ENCODE measurements at regions not wholly inside any gene's neighbourhood (a gene's known extent, or its start where the extent isn't known, plus 50 kb on each side); places are given as distances from the start of the nearest gene placed in this dataset.

DNA sequence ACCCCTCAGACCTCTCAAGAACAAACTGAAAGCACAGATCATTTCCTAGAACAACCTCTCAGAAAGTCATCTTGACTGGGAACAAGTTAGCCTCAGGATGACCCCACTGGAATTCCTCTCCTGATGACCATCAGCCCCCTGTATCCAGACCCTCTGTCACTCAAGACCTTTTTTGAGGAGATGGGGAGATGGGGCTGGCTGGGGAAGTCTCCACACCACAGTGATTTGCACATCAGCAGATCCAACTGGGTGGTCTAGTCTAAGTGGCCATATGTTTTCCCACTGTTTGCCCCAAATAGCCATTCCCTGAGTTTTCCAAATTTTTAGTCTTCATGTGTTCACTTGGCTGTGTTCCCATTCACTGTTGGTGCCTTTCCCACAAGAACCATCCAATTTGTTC, 452.4 kb upstream of the NPVF start:
- H3K4me2 ChIP-seq (ENCODE audit: insufficient read depth, low read length), result no peak overlapping the region
- no peak for FAIRE-seq
- ChIA-PET POLR2A (no interaction called here), CTCF (no interaction called here)
- intact Hi-C loops (cut with micrococcal nuclease), result no loop called here
- H3K4me1 ChIP-seq (ENCODE audit: control insufficient read depth, extremely low read depth, insufficient read depth, low read length), result no peaks in the 10 kb centered on the region
- dilution Hi-C loops (cut with MboI; ENCODE audit: extremely low pct_ligation_motif_present, low sequenced_read_pairs), result no loop called here
- DNase-seq (ENCODE audit: low read depth, low spot score), result no peak
- H3K36me3 ChIP-seq (ENCODE audit: control insufficient read depth in 2 of 2, extremely low read depth in 1 of 2, insufficient read depth in 2 of 2, low read length in 2 of 2), result no peaks in the 10 kb centered on the region
- BruUV-seq (replicated peaks), result no TSS peak
- no peak overlapping the region for H3K27ac ChIP-seq (ENCODE audit: insufficient read depth, low read depth, low read length)
- H3K9me3 ChIP-seq (replicated peaks; ENCODE audit: control insufficient read depth, insufficient read depth, low read length), result no peaks in the 10 kb centered on the region
- H4K20me1 ChIP-seq (replicated peaks; ENCODE audit: control insufficient read depth, extremely low read depth, insufficient read depth, low read length), result no peaks in the 10 kb centered on the region
- H3K79me2 ChIP-seq (ENCODE audit: control insufficient read depth, insufficient read depth, low read length), result no peaks in the 10 kb centered on the region
- no peak overlapping the region for H2AFZ ChIP-seq (ENCODE audit: low read depth, low read length)
- TF ChIP-seq, protein P1, sequence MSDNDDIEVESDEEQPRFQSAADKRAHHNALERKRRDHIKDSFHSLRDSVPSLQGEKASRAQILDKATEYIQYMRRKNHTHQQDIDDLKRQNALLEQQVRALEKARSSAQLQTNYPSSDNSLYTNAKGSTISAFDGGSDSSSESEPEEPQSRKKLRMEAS (IDR thresholded peaks at IDR 0.05; ENCODE audit: insufficient read depth, insufficient read length), result no peak
- TF ChIP-seq POLR2AphosphoS5 (IDR thresholded peaks at IDR 0.05; ENCODE audit: insufficient read depth, low read depth, low read length) (no peak), GATA2 (IDR thresholded peaks at IDR 0.05; ENCODE audit: insufficient read depth, insufficient read length, low read depth, low read length) (no peak), EZH2 (IDR thresholded peaks at IDR 0.05; ENCODE audit: borderline replicate concordance, low read depth, low read length, severe bottlenecking) (no peak), JUN (IDR thresholded peaks at IDR 0.05; ENCODE audit: borderline replicate concordance, insufficient read depth, insufficient read length, low read depth) (no peak), MYC (IDR thresholded peaks at IDR 0.05; ENCODE audit: low read depth, low read length) (no peak), FOS (IDR thresholded peaks at IDR 0.05; ENCODE audit: borderline replicate concordance, insufficient read depth, low read length) (no peak)
- no peak overlapping the region for H3K9ac ChIP-seq (replicated peaks; ENCODE audit: extremely low read depth, insufficient read depth, low read length)
- H3K27me3 ChIP-seq (ENCODE audit: control insufficient read depth in 2 of 2, insufficient read depth in 2 of 2, low read length in 2 of 2), result no peaks in the 10 kb centered on the region
- no peak overlapping the region for H3K4me3 ChIP-seq (replicated peaks in 1 of 3; ENCODE audit: insufficient read depth in 1 of 3, low read depth in 1 of 3, low read length in 3 of 3)
- H3K9me1 ChIP-seq (replicated peaks; ENCODE audit: control insufficient read depth, extremely low read depth, insufficient read depth, low read length), result no peaks in the 10 kb centered on the region

GRCh38 chr7:25684360-25684759, 456.1 kb upstream of the NPVF start:
- Histone ChIP-seq H3K4me1 (ENCODE audit: control insufficient read depth, extremely low read depth, insufficient read depth, low read length) (no peaks in the 10 kb centered on the region), H3K9me1 (replicated peaks; ENCODE audit: control insufficient read depth, extremely low read depth, insufficient read depth, low read length) (no peaks in the 10 kb centered on the region), H3K27me3 (ENCODE audit: control insufficient read depth in 2 of 2, insufficient read depth in 2 of 2, low read length in 2 of 2) (no peaks in the 10 kb centered on the region), H3K36me3 (ENCODE audit: control insufficient read depth in 2 of 2, extremely low read depth in 1 of 2, insufficient read depth in 2 of 2, low read length in 2 of 2) (no peaks in the 10 kb centered on the region), H2AFZ (ENCODE audit: low read depth, low read length) (no peak overlapping the region), H3K9ac (replicated peaks; ENCODE audit: extremely low read depth, insufficient read depth, low read length) (no peak overlapping the region), H4K20me1 (replicated peaks; ENCODE audit: control insufficient read depth, extremely low read depth, insufficient read depth, low read length) (no peaks in the 10 kb centered on the region), H3K9me3 (replicated peaks; ENCODE audit: control insufficient read depth, insufficient read depth, low read length) (no peaks in the 10 kb centered on the region), H3K27ac (ENCODE audit: insufficient read depth, low read depth, low read length) (no peak overlapping the region), H3K4me2 (ENCODE audit: insufficient read depth, low read length) (no peak overlapping the region), H3K79me2 (ENCODE audit: control insufficient read depth, insufficient read depth, low read length) (no peaks in the 10 kb centered on the region), H3K4me3 (replicated peaks in 1 of 3; ENCODE audit: insufficient read depth in 1 of 3, low read depth in 1 of 3, low read length in 3 of 3) (no peak overlapping the region)
- intact Hi-C loops (cut with micrococcal nuclease) (no loop called here), dilution Hi-C loops (cut with MboI; ENCODE audit: extremely low pct_ligation_motif_present, low sequenced_read_pairs) (no loop called here)
- TF ChIP-seq JUN (IDR thresholded peaks at IDR 0.05; ENCODE audit: borderline replicate concordance, insufficient read depth, insufficient read length, low read depth), result no peak
- TF ChIP-seq POLR2A (IDR thresholded peaks at IDR 0.05; ENCODE audit: low read depth, low read length), result no peak
- TF ChIP-seq EZH2 (IDR thresholded peaks at IDR 0.05; ENCODE audit: borderline replicate concordance, low read depth, low read length, severe bottlenecking), result no peak
- no peak for TF ChIP-seq GATA2 (IDR thresholded peaks at IDR 0.05; ENCODE audit: insufficient read depth, insufficient read length, low read depth, low read length)
- no peak for TF ChIP-seq FOS (IDR thresholded peaks at IDR 0.05; ENCODE audit: borderline replicate concordance, insufficient read depth, low read length)
- no peak for TF ChIP-seq POLR2AphosphoS5 (IDR thresholded peaks at IDR 0.05; ENCODE audit: insufficient read depth, low read depth, low read length)
- TF ChIP-seq MYC (IDR thresholded peaks at IDR 0.05; ENCODE audit: low read depth, low read length), result no peak
- TF ChIP-seq, protein P1 (IDR thresholded peaks at IDR 0.05; ENCODE audit: insufficient read depth, insufficient read length), result no peak
- TF ChIP-seq, protein P2, sequence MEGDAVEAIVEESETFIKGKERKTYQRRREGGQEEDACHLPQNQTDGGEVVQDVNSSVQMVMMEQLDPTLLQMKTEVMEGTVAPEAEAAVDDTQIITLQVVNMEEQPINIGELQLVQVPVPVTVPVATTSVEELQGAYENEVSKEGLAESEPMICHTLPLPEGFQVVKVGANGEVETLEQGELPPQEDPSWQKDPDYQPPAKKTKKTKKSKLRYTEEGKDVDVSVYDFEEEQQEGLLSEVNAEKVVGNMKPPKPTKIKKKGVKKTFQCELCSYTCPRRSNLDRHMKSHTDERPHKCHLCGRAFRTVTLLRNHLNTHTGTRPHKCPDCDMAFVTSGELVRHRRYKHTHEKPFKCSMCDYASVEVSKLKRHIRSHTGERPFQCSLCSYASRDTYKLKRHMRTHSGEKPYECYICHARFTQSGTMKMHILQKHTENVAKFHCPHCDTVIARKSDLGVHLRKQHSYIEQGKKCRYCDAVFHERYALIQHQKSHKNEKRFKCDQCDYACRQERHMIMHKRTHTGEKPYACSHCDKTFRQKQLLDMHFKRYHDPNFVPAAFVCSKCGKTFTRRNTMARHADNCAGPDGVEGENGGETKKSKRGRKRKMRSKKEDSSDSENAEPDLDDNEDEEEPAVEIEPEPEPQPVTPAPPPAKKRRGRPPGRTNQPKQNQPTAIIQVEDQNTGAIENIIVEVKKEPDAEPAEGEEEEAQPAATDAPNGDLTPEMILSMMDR (IDR thresholded peaks at IDR 0.05; ENCODE audit: extremely low read depth in 1 of 2, insufficient read depth in 1 of 2, low read depth in 1 of 2, low read length in 2 of 2), result no peak
- POLR2A ChIA-PET, result no interaction called here
- FAIRE-seq (no peak), DNase-seq (ENCODE audit: low read depth, low spot score) (no peak)
- CTCF ChIA-PET, result no interaction called here
- no TSS peak for BruUV-seq (replicated peaks)
